GM12872 (cell line): ENCODE measurements at regions not wholly inside any gene's neighbourhood (a gene's known extent, or its start where the extent isn't known, plus 50 kb on each side); places are given as distances from the start of the nearest gene placed in this dataset.

Source experiments
- TF ChIP-seq, protein P1 (sequence below): IDR thresholded peaks from 3 replicates; pipeline ENCODE4 v1.5.1; 2011; ENCODE audit warnings: low read depth, mild to moderate bottlenecking, low read length, moderate library complexity; ENCODE audit not compliant: insufficient read depth

DNA sequence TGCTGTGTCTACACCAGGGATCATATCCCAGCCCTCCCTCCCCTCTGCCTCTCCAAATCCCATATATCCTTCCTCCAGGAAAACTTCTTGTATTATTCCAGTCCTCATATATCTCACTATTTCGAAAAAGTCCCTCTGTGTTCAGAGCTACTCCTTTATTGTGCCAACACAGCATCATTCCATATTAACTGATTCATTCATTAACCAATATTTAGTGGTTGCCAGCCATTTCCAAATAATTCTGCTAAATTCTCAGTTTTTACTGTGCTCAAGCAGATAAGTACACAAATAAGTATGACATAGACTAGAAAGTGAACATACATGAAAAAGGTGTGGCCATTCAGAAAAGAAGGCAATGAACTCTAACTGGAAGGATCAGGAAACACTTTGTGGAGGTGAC is 241.6 kb upstream of the DUSP10 start:
- TF ChIP-seq, protein P1, sequence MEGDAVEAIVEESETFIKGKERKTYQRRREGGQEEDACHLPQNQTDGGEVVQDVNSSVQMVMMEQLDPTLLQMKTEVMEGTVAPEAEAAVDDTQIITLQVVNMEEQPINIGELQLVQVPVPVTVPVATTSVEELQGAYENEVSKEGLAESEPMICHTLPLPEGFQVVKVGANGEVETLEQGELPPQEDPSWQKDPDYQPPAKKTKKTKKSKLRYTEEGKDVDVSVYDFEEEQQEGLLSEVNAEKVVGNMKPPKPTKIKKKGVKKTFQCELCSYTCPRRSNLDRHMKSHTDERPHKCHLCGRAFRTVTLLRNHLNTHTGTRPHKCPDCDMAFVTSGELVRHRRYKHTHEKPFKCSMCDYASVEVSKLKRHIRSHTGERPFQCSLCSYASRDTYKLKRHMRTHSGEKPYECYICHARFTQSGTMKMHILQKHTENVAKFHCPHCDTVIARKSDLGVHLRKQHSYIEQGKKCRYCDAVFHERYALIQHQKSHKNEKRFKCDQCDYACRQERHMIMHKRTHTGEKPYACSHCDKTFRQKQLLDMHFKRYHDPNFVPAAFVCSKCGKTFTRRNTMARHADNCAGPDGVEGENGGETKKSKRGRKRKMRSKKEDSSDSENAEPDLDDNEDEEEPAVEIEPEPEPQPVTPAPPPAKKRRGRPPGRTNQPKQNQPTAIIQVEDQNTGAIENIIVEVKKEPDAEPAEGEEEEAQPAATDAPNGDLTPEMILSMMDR, result no peak

DNA sequence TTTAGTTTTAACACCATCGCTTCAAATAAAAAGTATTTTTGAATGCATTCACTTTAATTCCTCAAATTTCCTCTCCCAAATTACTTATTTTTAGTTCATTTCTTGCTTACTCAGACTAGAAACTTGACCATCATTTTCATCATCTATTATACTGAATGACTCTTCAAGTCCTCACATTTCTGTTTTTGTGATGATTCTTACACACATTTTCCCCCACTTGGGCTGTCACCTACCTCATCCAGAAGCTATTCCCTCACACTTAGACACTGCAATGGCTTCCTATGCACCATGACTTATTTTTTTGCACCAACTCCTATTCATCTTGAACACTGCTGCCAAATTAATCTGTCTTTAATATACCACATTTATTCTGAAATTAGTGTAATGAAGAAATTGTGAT is 239.6 kb upstream of the DUSP10 start:
- TF ChIP-seq, protein P1, result no peak

DNA sequence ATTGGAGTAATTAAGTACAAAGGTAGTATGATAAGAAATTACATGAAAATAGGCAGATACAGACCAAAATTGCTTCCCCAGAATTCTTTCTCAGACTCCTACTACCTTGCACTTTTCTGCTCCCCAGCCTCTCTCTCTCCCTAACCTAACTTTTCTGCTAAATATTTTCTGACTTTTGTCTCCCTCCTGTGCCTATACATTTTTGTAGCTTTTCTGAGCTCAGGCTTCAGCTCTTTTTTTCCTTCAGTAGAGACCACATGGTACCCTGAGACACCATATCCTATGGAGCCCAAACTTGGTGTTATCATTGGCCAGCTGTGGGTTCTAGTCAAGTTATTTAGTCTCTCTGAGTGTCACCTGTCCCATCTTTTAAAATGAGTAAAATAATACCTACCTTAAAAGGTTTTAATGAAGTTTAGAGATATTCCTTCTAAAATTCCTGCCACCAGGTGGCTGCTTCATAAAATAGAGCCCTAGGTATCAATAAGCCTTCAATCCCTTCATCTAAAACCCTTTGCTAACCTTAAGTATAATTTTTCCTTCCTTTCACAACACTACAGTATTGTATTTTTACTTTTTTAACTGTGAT is 237.6 kb upstream of the DUSP10 start:
- TF ChIP-seq, protein P1, result no peak

DNA sequence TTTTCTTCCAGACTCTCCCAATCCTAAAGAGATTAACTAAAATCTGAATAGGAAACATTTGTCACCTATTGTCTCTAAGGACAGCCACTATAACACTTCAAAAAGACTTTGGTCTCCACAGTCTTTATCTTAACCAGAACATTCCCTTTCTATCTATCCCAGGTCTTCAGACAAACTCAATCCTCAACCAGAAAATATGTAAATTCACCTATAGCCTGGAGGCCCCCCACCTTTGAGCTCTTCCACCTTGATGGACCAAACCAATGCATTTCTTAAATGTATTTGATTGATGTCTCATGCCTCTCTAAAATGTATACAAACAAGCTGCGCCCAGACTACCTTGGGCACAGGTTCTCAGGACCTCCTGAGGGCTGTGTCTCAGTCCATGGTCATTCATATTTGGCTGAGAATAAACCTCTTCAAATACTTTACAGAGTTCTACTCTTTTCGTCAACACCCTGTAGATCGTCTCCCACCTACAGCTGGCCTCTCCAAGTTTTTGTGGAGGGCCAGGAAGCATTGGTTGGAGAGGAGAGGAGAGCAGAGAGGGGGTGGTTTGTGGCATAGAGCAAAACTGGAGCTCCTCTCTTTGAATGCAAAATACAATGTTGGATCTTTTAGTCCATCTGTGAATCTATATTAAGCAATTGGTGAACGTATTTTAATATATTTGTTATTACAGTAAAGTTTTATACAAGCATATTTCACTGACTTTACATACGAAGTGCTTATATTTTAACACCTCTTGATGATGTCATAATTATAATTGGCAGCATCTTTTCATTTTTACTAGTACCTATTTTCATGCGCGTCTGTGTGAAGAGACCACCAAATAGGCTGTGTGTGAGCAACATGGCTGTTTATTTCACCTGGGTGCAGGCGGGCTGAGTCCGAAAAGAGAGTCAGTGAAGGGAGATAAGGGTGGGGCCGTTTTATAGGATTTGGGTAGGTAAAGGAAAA is 230.7 kb upstream of the DUSP10 start:
- TF ChIP-seq, protein P1, result no peak

DNA sequence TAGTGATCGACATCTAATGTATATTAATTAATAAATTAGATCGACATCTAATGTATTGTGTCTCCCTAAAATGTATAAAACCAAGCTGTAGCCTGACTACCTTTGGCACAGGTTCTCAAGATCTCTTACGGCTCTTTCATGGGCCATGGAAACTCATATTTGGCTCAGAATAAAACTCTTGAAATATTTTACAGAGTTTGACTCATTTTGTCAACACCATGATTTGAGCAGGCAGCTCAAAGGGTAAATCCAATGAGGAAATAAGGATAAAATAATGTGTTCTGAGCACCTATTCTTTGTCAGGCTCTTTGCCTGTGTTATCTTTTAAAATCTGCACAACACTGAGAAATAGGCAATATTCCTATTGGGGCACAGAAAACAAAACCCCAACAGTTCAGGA is 223.4 kb upstream of the DUSP10 start:
- TF ChIP-seq, protein P1, result no peak

DNA sequence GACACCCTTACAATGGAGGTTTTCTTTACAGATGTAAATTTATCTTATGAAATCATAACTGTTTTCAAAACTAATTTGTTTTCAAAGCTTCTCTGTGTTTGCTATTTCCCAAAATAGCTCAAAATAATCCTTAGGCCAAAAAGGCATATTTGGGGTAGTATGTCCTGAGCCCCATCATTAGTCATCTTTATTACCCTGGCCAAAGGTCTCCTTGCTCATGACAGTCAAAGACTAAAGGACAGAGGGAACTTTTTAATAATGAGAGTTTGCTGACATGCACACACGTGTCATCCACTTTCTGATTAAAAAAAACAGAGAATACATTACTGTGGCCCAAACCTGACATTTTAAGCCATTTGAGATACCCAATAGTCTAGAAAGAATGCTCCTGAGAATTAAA is 221.9 kb upstream of the DUSP10 start:
- TF ChIP-seq, protein P1, result no peak

DNA sequence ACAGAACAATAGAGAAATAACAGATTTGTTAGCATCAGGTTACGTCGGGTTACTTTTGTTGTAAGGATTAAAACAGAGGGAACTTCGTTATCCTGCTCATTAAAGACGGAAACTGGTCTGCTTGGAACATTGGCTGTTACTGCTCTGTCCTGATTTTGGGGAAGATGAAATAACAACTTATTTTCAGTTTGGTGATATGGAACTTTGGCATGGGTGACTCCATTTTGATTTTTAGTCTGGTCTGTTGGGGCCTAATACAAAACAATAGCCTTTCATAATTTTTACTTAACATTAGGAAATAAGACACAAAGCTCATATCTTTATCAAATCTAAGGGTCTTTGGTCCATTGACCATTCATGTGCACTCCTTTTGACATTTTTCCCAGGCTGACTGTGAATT is 220.5 kb upstream of the DUSP10 start:
- TF ChIP-seq, protein P1, result no peak
